RWPE1 (cell line): ENCODE measurements at regions not wholly inside any gene's neighbourhood (a gene's known extent, or its start where the extent isn't known, plus 50 kb on each side); places are given as distances from the start of the nearest gene placed in this dataset.
"Not testable (repeated sequence)": the region's sequence is repeated elsewhere in the genome, so short reads cannot be mapped to it uniquely, and the experiment has no call there.

Source experiments
- CTCF ChIA-PET: fragments of 350-600 bp; sonication (Branson Sonifier 250); formaldehyde crosslinking; extraction: SDS; loops from one replicate; lab custom pipeline; 2021; lab: Yijun Ruan, JAX
- POLR2A ChIA-PET: fragments of 400-600 bp; formaldehyde crosslinking; extraction: SDS; loops from one replicate; lab custom pipeline; 2020; ENCODE audit warnings: antibody characterized with exemption; ENCODE audit not compliant: low non-redundant PET; lab: Yijun Ruan, JAX
- DNase-seq: peaks from one replicate; pipeline ENCODE4 v3.0.0; 2012; ENCODE audit warnings: low spot score
- H3K27ac ChIP-seq: fragments of 450-650 bp; 2 replicates; pipeline ENCODE4 v1.5.1; 2017
- TF ChIP-seq, protein P1 (sequence below): fragments of 450-650 bp; conservative IDR thresholded peaks from 2 replicates; pipeline ENCODE4 v1.5.1; 2017; ENCODE audit warnings: low read depth, mild to moderate bottlenecking

GRCh38 chr21:19065164-19065563, 661.6 kb upstream of the TMPRSS15 start:
- POLR2A ChIA-PET = no interaction called here
- no peak overlapping the region for H3K27ac ChIP-seq
- no peak for DNase-seq
- CTCF ChIA-PET = no interaction called here
- TF ChIP-seq, protein P1, sequence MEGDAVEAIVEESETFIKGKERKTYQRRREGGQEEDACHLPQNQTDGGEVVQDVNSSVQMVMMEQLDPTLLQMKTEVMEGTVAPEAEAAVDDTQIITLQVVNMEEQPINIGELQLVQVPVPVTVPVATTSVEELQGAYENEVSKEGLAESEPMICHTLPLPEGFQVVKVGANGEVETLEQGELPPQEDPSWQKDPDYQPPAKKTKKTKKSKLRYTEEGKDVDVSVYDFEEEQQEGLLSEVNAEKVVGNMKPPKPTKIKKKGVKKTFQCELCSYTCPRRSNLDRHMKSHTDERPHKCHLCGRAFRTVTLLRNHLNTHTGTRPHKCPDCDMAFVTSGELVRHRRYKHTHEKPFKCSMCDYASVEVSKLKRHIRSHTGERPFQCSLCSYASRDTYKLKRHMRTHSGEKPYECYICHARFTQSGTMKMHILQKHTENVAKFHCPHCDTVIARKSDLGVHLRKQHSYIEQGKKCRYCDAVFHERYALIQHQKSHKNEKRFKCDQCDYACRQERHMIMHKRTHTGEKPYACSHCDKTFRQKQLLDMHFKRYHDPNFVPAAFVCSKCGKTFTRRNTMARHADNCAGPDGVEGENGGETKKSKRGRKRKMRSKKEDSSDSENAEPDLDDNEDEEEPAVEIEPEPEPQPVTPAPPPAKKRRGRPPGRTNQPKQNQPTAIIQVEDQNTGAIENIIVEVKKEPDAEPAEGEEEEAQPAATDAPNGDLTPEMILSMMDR = no peak

GRCh38 chr21:19076031-19076430, 672.4 kb upstream of the TMPRSS15 start:
- CTCF ChIA-PET = no interaction called here
- TF ChIP-seq, protein P1 = no peak
- POLR2A ChIA-PET = no interaction called here
- no peak for DNase-seq
- H3K27ac ChIP-seq = no peak overlapping the region

DNA sequence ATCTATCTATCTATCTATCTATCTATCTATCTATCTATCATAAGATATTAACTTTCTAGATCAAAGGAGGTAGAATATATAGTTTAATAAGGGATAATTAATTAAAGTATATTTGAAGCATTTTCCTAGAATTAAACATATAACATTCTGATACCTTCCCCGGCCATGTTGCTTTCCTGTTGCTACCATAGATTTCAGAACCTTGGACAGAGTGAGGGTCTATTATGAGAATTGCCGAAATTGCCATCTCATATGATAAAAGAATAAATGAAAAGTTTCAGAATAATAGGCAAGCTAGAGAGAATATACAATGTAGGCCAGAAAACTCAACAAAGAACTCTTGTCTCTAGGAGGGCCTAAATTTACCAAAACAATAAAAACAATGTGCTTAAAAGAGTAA, 706.1 kb upstream of the TMPRSS15 start:
- no peak overlapping the region for H3K27ac ChIP-seq
- ChIA-PET POLR2A (no interaction called here), CTCF (no interaction called here)
- TF ChIP-seq, protein P1 = no peak
- no peak for DNase-seq

GRCh38 chr21:19119259-19119658, 715.7 kb upstream of the TMPRSS15 start:
- POLR2A ChIA-PET, DNase-seq, CTCF ChIA-PET, H3K27ac ChIP-seq: not testable (repeated sequence)

- no peak overlapping the region for H3K27ac ChIP-seq
- POLR2A ChIA-PET = no interaction called here
- TF ChIP-seq, protein P1 = no peak
- DNase-seq = no peak
- CTCF ChIA-PET = interaction anchor here (0.5 to 0.6 kb wide), 3 partner anchors 16 to 59 kb away, joined by 3 to 7 read pairs (median 5); no protein-coding TSS in a partner anchor
These were observed 717.0 kb upstream of the TMPRSS15 start for GRCh38 chr21:19120591-19120990.

DNA sequence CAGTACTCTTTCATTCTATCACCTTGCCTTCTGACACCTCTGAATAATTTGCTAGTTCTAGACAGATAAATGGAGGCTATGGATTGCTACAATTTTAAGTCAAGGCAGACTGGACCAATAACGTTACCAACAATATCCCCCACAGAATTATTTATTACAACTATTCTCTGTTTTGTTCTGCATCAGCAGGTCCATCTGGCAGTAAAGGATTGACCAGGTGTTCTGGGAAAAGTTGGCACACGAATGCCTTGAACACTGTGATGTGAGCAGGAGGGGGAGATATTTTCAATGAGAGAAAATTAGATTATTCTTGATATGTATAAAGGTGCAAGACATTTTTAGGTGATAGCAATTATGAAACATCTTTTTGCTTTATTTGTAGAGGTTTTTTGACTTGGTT, 718.8 kb upstream of the TMPRSS15 start:
- CTCF ChIA-PET = no interaction called here
- H3K27ac ChIP-seq = no peak overlapping the region
- TF ChIP-seq, protein P1 = no peak
- POLR2A ChIA-PET = no interaction called here
- DNase-seq = no peak

- ChIA-PET CTCF (interaction anchor here (0.6 kb wide), 1 partner anchor 367 kb away, joined by 5 read pairs; no protein-coding TSS in a partner anchor), POLR2A (no interaction called here)
- TF ChIP-seq, protein P1 = no peak
- DNase-seq = no peak
- H3K27ac ChIP-seq = no peak overlapping the region
These were observed 719.5 kb upstream of the TMPRSS15 start for GRCh38 chr21:19123053-19123452.
